ENCODE measurements at regions not wholly inside any gene's neighbourhood (a gene's known extent, or its start where the extent isn't known, plus 50 kb on each side); places are given as distances from the start of the nearest gene placed in this dataset.
A peak's percentile ranks its signal among the peaks of the same experiment; 100 is the strongest.

DNA sequence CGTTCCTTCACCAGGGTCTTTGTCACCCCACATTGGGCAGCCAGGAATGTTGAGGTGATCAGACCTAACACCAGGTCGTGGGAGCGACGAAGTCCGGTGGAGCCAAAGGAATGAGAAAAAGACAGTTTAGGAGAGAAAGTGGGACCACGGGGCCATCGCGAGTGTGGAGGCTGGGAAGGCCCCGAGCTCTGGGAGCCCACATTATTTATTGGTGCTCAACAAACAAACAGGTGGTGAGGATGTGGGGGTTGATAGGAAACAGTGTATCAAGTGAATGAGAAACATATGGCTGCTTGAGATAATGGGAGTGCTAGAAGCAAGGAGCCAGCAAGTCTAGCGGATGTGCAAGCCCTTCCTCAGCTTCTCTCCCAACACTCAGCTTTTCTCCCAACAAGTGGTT, 287.1 kb upstream of the SGK1 start:
- H3K27ac Mint-ChIP-seq = peak overlapping the region in 1 of 6 donors; percentile 10
- H3K36me3 Mint-ChIP-seq = no peaks in the 10 kb centered on the region
- no peak overlapping the region for H3K4me3 Mint-ChIP-seq
- H3K9me3 Mint-ChIP-seq = peaks cover 0 to 7% (median 5%) of the 10 kb centered on the region in 6 donors
- no peaks in the 10 kb centered on the region for H3K4me1 Mint-ChIP-seq
- no peak for DNase-seq
- peaks cover 0 to 1% (median 0%) of the 10 kb centered on the region in 3 donors for H3K27me3 Mint-ChIP-seq (ENCODE audit: low read depth in 3 of 3)

DNA sequence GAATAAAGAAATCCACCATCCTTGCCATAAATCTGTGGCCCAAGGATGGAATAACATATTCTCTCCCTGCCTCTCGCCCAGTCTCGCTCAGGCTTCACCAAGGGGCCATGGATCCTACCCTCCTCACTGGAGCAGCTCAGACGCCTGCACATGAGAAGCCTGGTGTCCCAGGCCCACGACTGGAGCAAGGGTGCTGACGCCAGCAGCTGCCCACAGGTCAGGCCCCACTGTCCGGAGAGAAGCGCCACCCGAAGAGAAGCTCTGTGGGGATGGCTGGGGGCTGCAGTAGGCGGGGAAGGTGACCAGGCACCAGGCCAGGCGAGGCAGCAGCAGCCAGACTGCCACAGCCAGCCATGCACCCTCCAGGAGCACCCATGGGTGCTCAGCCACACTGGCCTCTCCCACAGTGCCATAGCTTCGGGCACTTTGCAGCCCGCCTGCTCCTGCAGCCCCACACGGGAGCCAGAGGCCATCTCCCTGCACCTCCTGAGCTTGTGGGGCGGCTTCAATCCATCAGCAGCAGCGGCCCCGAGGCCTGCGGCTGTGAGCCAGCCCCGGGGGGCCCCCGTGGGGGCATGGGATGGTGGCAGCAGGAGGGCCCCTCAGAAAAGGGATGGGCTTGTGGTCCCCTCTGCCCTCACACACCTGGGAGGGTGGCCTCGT, 286.2 kb upstream of the SGK1 start:
- H3K4me1 Mint-ChIP-seq = no peaks in the 10 kb centered on the region
- no peak overlapping the region for H3K4me3 Mint-ChIP-seq
- no peak for DNase-seq
- H3K36me3 Mint-ChIP-seq = no peaks in the 10 kb centered on the region
- no peak overlapping the region for H3K27ac Mint-ChIP-seq
- peaks cover 0 to 1% (median 0%) of the 10 kb centered on the region in 3 donors for H3K27me3 Mint-ChIP-seq (ENCODE audit: low read depth in 3 of 3)
- H3K9me3 Mint-ChIP-seq = peaks cover 0 to 7% (median 5%) of the 10 kb centered on the region in 6 donors

DNA sequence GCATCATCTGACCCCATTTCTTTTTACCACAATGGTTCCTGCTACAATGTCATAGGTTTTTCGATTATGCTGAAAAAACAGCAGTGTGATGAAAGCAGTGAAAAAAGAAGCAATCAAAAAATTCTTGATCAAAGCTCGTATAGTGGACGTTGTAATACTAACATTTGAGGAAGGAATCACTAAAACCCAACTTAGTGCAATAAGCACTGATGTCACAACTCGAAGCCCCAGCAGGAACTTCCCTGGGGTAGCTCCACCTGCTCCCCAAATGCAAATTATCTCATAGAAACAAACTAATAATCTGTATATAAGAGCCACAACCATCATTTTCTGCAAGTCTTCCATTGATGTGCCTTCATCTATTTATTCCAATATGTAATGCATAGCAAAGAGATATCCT, 285.6 kb upstream of the SGK1 start:
- H3K4me1 Mint-ChIP-seq = no peaks in the 10 kb centered on the region
- H3K9me3 Mint-ChIP-seq = peaks cover 0 to 7% (median 5%) of the 10 kb centered on the region in 6 donors
- no peak overlapping the region for H3K27ac Mint-ChIP-seq
- DNase-seq = no peak
- peaks cover 0 to 1% (median 0%) of the 10 kb centered on the region in 3 donors for H3K27me3 Mint-ChIP-seq (ENCODE audit: low read depth in 3 of 3)
- H3K4me3 Mint-ChIP-seq = no peak overlapping the region
- no peaks in the 10 kb centered on the region for H3K36me3 Mint-ChIP-seq

DNA sequence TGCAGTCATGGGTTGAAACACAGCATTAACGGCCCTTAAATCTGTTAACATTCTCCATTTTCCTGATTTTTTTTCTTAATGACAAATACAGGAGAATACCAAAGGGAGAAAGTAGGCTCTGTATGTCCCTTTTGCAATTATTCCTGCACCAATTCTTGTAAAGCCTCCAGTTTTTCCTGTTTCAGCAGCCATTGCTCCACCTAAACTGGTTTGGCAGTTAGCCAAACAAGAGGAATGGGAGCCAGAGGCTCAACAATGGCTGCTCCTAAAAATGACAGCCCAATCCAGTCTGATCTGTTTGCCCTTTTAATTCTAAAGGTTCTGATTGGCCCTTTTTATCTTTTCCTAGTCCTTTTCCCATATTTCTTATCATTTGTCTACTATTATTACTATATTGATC, 284.2 kb upstream of the SGK1 start:
- H3K4me3 Mint-ChIP-seq = no peak overlapping the region
- H3K4me1 Mint-ChIP-seq = no peaks in the 10 kb centered on the region
- peaks cover 0 to 1% (median 0%) of the 10 kb centered on the region in 3 donors for H3K27me3 Mint-ChIP-seq (ENCODE audit: low read depth in 3 of 3)
- DNase-seq = no peak
- no peak overlapping the region for H3K27ac Mint-ChIP-seq
- H3K9me3 Mint-ChIP-seq = peaks cover 0 to 7% (median 5%) of the 10 kb centered on the region in 6 donors
- H3K36me3 Mint-ChIP-seq = no peaks in the 10 kb centered on the region

DNA sequence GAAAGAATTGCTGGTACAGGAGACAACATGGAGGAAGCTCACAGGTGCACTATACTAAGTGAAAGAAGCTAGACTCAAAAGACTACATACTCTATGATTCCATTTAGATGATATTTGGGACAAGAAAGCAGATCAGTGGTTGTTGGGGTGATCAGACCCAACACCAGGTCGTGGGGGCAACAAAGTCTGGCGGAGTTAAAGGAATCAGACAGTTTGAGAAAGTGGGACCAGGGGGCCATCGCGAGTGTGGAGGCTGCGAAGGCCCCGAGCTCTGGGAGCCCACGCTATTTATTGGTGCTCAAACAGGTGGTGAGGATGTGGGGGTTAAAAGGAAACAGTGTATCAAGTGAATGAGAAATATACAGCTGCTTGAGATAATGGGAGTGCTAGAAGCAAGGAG, 282.8 kb upstream of the SGK1 start:
- H3K4me3 Mint-ChIP-seq = no peak overlapping the region
- H3K4me1 Mint-ChIP-seq = no peaks in the 10 kb centered on the region
- peaks cover 0 to 7% (median 5%) of the 10 kb centered on the region in 6 donors for H3K9me3 Mint-ChIP-seq
- H3K27me3 Mint-ChIP-seq (ENCODE audit: low read depth in 3 of 3) = peaks cover 0 to 3% (median 0%) of the 10 kb centered on the region in 3 donors
- H3K27ac Mint-ChIP-seq = no peak overlapping the region
- H3K36me3 Mint-ChIP-seq = no peaks in the 10 kb centered on the region
- no peak for DNase-seq

DNA sequence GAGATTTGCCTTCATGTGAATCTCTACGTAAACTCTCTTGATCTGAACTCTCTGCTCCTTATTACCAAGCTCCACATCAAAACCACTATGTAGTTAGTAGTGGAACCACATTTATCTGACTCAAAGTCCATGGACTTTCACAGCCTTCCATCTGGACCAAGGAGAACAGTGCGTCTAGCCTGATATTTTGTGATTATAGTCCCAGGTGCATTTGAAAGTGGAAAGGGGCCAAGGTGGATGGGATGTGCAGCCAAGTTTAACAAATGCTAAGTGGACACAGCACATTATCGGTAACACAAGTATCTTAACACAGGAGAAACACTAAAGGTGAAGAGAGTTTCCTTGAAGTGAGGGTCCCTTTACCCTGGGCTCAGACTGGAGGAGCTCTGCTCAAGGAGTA, 281.2 kb upstream of the SGK1 start:
- H3K27ac Mint-ChIP-seq = no peak overlapping the region
- DNase-seq = no peak
- no peaks in the 10 kb centered on the region for H3K36me3 Mint-ChIP-seq
- H3K4me3 Mint-ChIP-seq = no peak overlapping the region
- no peaks in the 10 kb centered on the region for H3K4me1 Mint-ChIP-seq
- peaks cover 0 to 7% (median 5%) of the 10 kb centered on the region in 6 donors for H3K9me3 Mint-ChIP-seq
- H3K27me3 Mint-ChIP-seq (ENCODE audit: low read depth in 3 of 3) = peaks cover 0 to 2% (median 1%) of the 10 kb centered on the region in 3 donors

DNA sequence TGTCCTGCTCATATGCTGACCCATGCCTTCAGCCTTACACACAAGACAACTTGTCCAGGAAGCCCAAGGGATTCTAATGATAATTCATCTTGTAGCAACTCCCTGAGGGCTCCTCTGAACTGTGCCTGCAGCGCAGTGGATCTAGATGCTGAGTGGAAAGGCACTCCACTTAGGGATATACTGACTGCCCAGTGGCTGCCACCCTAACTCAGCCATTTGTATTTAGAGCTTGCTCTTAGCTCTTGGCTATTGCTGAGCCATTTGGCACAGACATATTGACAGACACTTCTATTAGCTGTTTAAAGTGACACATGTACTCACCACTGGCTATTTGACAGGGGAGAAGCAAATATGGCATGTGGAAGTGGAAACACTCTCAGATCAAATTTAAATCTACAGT, 278.3 kb upstream of the SGK1 start:
- H3K9me3 Mint-ChIP-seq = peaks cover 0 to 7% (median 5%) of the 10 kb centered on the region in 6 donors
- H3K36me3 Mint-ChIP-seq = no peaks in the 10 kb centered on the region
- no peak overlapping the region for H3K4me3 Mint-ChIP-seq
- no peak overlapping the region for H3K27ac Mint-ChIP-seq
- peaks cover 1 to 2% (median 2%) of the 10 kb centered on the region in 3 donors for H3K27me3 Mint-ChIP-seq (ENCODE audit: low read depth in 3 of 3)
- DNase-seq = no peak
- no peaks in the 10 kb centered on the region for H3K4me1 Mint-ChIP-seq

DNA sequence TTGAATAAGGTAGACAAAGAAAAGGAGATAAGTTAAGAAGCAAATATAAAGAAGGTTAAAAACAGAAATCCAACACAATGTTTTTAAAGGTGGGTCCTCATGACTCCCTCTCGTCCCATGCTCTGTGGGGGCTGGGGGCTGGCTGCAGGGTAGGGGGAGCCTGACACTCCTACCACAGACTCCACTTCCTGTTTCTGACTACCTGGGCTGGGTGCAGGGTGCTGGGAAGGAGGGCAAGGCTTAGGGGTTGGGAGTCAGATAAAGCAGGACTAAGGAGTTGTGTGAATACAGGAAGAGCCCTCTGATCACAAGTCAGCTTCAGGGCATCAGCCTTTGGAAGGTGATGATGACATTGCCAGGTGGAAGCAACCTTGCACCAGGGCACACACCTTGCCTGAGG, 277.0 kb upstream of the SGK1 start:
- Mint-ChIP-seq H3K27ac (no peak overlapping the region), H3K4me3 (no peak overlapping the region), H3K4me1 (no peaks in the 10 kb centered on the region), H3K36me3 (no peaks in the 10 kb centered on the region), H3K27me3 (ENCODE audit: low read depth in 3 of 3) (peaks cover 1 to 4% (median 2%) of the 10 kb centered on the region in 3 donors), H3K9me3 (peaks cover 0 to 2% (median 0%) of the 10 kb centered on the region in 6 donors)
- no peak for DNase-seq

DNA sequence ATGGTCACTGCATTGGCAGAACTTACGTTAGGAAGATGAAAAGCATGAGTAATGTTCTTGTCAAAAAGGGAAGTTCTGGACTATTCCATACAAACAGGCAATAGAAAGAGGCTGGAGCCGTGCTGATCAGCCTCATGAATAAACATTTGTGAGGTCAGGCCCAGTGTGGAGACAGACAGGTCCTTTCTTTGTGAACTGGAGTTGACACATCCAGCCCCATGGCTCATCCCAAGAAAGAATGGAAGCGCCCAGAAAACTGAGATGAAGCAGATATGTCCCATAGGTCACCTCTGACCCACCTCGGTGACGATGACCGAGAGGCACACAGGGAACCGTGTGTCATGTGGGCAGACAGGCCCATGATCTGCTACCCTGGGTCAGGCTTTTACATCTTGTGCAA, 276.0 kb upstream of the SGK1 start:
- H3K36me3 Mint-ChIP-seq = no peaks in the 10 kb centered on the region
- no peaks in the 10 kb centered on the region for H3K4me1 Mint-ChIP-seq
- H3K4me3 Mint-ChIP-seq = no peak overlapping the region
- peaks cover 0 to 2% (median 0%) of the 10 kb centered on the region in 6 donors for H3K9me3 Mint-ChIP-seq
- H3K27me3 Mint-ChIP-seq (ENCODE audit: low read depth in 3 of 3) = peaks cover 1 to 4% (median 2%) of the 10 kb centered on the region in 3 donors
- no peak overlapping the region for H3K27ac Mint-ChIP-seq
- no peak for DNase-seq

DNA sequence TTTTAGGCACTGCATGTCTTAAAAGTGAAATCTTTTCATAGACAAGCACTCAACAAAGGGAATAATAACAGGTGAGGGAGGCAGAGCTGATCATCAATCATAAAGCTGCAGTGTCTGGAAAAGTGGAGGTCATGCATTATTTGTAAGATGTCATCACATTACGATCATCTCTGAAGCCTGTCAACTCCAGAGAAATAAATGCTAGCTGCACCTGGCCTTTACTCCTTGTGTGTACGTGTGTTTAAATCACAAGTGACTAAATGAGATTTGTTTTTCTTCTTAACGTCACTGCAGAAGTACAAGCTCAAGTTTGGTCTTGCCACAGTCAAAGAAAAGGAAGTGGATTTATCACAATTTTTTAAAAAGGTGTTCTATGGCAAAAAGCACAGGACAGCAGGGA, 275.5 kb upstream of the SGK1 start:
- no peaks in the 10 kb centered on the region for H3K36me3 Mint-ChIP-seq
- H3K4me3 Mint-ChIP-seq = no peak overlapping the region
- no peaks in the 10 kb centered on the region for H3K4me1 Mint-ChIP-seq
- H3K9me3 Mint-ChIP-seq = peaks cover 0 to 2% (median 0%) of the 10 kb centered on the region in 6 donors
- no peak for DNase-seq
- H3K27ac Mint-ChIP-seq = no peak overlapping the region
- H3K27me3 Mint-ChIP-seq (ENCODE audit: low read depth in 3 of 3) = peaks cover 1 to 4% (median 2%) of the 10 kb centered on the region in 3 donors

DNA sequence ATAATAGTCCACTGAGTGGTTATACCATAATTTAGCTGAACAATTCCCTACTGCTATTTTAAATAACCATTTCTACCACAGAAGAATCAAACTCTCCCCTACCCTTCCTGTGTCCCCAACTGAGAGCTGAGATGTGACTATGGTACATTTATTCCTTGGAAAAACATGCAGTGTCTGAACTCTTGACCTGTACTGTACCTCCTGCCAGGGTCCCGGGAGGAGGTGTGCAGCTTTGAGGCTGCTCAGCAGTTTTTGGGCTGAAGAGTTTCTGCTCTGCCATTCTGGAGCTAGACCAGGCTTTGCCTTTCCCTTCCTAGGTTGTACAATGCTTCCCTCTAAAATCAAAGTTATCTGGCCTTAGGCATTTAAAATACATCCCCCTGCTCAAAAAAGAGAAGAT, 275.1 kb upstream of the SGK1 start:
- no peak overlapping the region for H3K4me3 Mint-ChIP-seq
- H3K27ac Mint-ChIP-seq = no peak overlapping the region
- peaks cover 1 to 4% (median 2%) of the 10 kb centered on the region in 3 donors for H3K27me3 Mint-ChIP-seq (ENCODE audit: low read depth in 3 of 3)
- no peak for DNase-seq
- H3K36me3 Mint-ChIP-seq = no peaks in the 10 kb centered on the region
- peaks cover 0 to 2% (median 0%) of the 10 kb centered on the region in 6 donors for H3K9me3 Mint-ChIP-seq
- H3K4me1 Mint-ChIP-seq = no peaks in the 10 kb centered on the region

DNA sequence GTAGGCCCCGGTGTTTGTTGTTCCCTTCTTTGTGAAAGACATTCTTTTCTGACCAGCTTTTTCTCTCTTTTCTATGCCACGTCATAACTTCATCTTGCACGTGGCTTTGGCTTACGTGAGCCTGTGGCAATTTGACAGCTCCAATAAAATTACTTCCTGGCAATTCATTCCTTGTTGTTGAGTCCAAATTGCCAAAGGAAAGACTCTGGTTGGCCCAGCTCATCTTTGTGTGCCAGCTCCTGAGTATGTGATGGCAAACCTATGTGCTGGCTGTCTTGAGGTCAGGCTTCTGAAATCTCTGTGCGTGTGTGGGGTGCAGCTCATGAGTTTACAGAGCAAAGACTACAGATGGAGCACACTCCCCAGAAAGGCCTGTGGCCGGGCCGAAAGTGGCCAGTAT, 272.5 kb upstream of the SGK1 start:
- H3K36me3 Mint-ChIP-seq = no peaks in the 10 kb centered on the region
- peaks cover 0 to 4% (median 2%) of the 10 kb centered on the region in 3 donors for H3K27me3 Mint-ChIP-seq (ENCODE audit: low read depth in 3 of 3)
- no peak overlapping the region for H3K27ac Mint-ChIP-seq
- no peaks in the 10 kb centered on the region for H3K4me1 Mint-ChIP-seq
- DNase-seq = no peak
- no peaks in the 10 kb centered on the region for H3K9me3 Mint-ChIP-seq
- no peak overlapping the region for H3K4me3 Mint-ChIP-seq

DNA sequence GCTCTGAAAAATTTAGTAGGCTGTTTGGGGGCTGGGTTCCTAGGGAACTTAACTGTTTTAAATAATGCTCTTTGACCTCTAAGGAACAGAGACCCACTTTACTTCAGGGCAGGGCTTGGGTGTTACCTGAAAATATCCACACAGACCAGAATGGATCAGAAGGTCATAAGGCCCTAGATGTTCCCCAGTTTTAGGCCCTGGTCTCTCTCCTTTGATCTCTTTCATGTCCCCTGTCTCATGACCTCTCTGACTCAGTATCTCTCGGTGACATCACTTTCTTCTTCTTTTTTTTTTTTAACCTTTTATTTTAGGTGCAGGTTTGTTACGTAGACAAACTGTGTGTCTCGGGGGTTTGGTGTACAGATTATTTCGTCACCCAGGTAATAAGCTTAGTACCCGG, 272.1 kb upstream of the SGK1 start:
- DNase-seq = no peak
- Mint-ChIP-seq H3K27me3 (ENCODE audit: low read depth in 3 of 3) (peaks cover 0 to 4% (median 2%) of the 10 kb centered on the region in 3 donors), H3K4me1 (no peaks in the 10 kb centered on the region), H3K36me3 (no peaks in the 10 kb centered on the region), H3K9me3 (no peaks in the 10 kb centered on the region), H3K4me3 (no peak overlapping the region), H3K27ac (no peak overlapping the region)

DNA sequence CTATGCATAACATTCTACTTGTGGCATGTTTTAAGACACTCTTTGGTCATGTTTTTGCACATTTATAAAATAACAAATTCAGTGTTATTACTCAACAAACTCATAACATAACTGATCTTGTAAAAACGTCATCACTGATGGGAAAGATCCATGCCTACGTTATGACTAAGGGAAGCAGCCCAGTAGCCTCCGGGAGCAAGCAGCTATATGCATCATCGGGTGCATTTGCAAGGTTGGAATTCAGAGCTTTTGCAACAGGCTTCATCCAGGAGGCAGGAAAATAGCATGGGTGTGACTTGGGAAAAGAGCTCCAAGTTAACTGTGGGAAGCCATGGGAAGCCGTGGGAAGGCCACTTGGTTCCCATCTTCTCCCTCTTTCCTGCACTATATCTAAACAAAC, 271.6 kb upstream of the SGK1 start:
- DNase-seq = no peak
- H3K27me3 Mint-ChIP-seq (ENCODE audit: low read depth in 3 of 3) = peaks cover 0 to 2% (median 2%) of the 10 kb centered on the region in 3 donors
- H3K27ac Mint-ChIP-seq = no peak overlapping the region
- no peak overlapping the region for H3K4me3 Mint-ChIP-seq
- no peaks in the 10 kb centered on the region for H3K9me3 Mint-ChIP-seq
- no peaks in the 10 kb centered on the region for H3K36me3 Mint-ChIP-seq
- H3K4me1 Mint-ChIP-seq = no peaks in the 10 kb centered on the region

DNA sequence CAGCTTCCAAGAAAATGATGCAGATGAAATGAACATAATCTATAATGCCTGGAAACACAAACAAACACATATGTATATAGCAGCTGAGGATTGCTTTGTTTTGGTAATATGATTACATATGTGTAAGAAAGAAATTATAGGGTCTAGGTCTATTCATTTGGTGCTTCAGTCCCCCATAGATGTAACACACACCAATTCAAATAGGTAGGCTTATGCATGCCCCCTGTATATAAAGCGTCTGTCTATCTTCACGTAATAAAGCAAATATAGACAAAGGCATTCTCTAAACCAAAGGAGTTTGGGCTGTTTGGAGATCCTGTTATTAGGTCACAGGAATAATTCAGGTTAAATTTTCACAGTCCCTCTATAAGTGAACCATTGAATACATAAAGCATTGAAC, 270.4 kb upstream of the SGK1 start:
- Mint-ChIP-seq H3K27me3 (ENCODE audit: low read depth in 3 of 3) (peaks cover 0 to 2% (median 2%) of the 10 kb centered on the region in 3 donors), H3K4me3 (no peak overlapping the region), H3K36me3 (no peaks in the 10 kb centered on the region), H3K9me3 (no peaks in the 10 kb centered on the region), H3K4me1 (no peaks in the 10 kb centered on the region), H3K27ac (no peak overlapping the region)
- no peak for DNase-seq
